H1 (cell line): ENCODE measurements at regions not wholly inside any gene's neighbourhood (a gene's known extent, or its start where the extent isn't known, plus 50 kb on each side); places are given as distances from the start of the nearest gene placed in this dataset.

ENCODE experiments used
- CTCF ChIA-PET: fragments of 300-600 bp; sonication (Branson Sonifier 250); formaldehyde crosslinking; loops from one replicate; lab custom pipeline; 2021; ENCODE audit not compliant: partially characterized antibody; lab: Charles Lee
- POLR2A ChIA-PET: fragments of 300-600 bp; sonication (Branson Sonifier 250); formaldehyde crosslinking; loops from one replicate; lab custom pipeline; 2021; ENCODE audit warnings: inconsistent platforms; ENCODE audit not compliant: partially characterized antibody; lab: Charles Lee
- DNase-seq, 2 experiments: peaks; one replicate each; pipeline versions ENCODE4 v3.0.0 to v3.0.0-alpha.2; 2010 to 2022; ENCODE audit warnings: low spot score in 2 of 2, low read depth in 1 of 2, mixed read lengths in 1 of 2
- FAIRE-seq: peaks from 2 replicates; lab custom pipeline; 2011; peaks lifted over from hg19 to GRCh38; lab: Jason Lieb, UNC
- H2AFZ ChIP-seq: 2 replicates; pipeline ENCODE4 v1.8.1; 2012; ENCODE audit warnings: low read length, inconsistent platforms
- H2AK5ac ChIP-seq: 2 replicates; pipeline ENCODE4 v1.6.1; 2013; ENCODE audit warnings: low read depth, low read length
- H2BK120ac ChIP-seq: replicated peaks from 2 replicates; pipeline ENCODE3; 2013; ENCODE audit warnings: low read depth, low read length, inconsistent platforms
- H2BK12ac ChIP-seq: 2 replicates; pipeline ENCODE4 v1.6.1; 2013; ENCODE audit warnings: low read depth, low read length
- H2BK15ac ChIP-seq: 2 replicates; pipeline ENCODE4 v1.6.1; 2013; ENCODE audit warnings: low read length
- H2BK20ac ChIP-seq: 2 replicates; pipeline ENCODE4 v1.6.1; 2013; ENCODE audit warnings: low read length
- H2BK5ac ChIP-seq: 2 replicates; pipeline ENCODE4 v1.6.1; 2013; ENCODE audit warnings: low read depth, low read length
- H3K14ac ChIP-seq: 2 replicates; pipeline ENCODE4 v1.6.1; 2013; ENCODE audit warnings: inconsistent platforms; ENCODE audit not compliant: insufficient read length
- H3K18ac ChIP-seq: 2 replicates; pipeline ENCODE4 v1.6.1; 2013; ENCODE audit warnings: low read length; ENCODE audit errors: extremely low read depth
- H3K23ac ChIP-seq: 2 replicates; pipeline ENCODE4 v1.6.1; 2013; ENCODE audit warnings: inconsistent platforms; ENCODE audit not compliant: insufficient read length
- H3K23me2 ChIP-seq: 2 replicates; pipeline ENCODE4 v1.6.1; 2013; ENCODE audit warnings: low read depth, low read length
- H3K27ac ChIP-seq: 2 replicates; pipeline ENCODE4 v1.6.1; 2011; ENCODE audit warnings: low read depth, low read length, inconsistent platforms
- H3K27me3 ChIP-seq, 4 experiments: replicated peaks in 1 of 4; 1 replicate in 1 of 4; 2 replicates in 3 of 4; pipeline versions ENCODE4 v1.6.1 to v1.8.1; 2011 to 2013; ENCODE audit warnings: low read length in 3 of 4, mild to moderate bottlenecking in 3 of 4, inconsistent platforms in 2 of 4, mixed read lengths in 2 of 4, moderate library complexity in 1 of 4; ENCODE audit not compliant: control insufficient read depth in 3 of 4, insufficient read depth in 3 of 4; ENCODE audit errors: extremely low read depth in 1 of 4
- H3K36me3 ChIP-seq, 4 experiments: 2 replicates each; pipeline versions ENCODE4 v1.6.1 to v1.8.1; 2011 to 2013; ENCODE audit warnings: mild to moderate bottlenecking in 4 of 4, low read length in 3 of 4, moderate library complexity in 2 of 4, control low read depth in 1 of 4, inconsistent platforms in 1 of 4; ENCODE audit not compliant: insufficient read depth in 4 of 4, control insufficient read depth in 2 of 4
- H3K4ac ChIP-seq: replicated peaks from 2 replicates; pipeline ENCODE3; 2013; ENCODE audit warnings: low read length, low read depth, mixed read lengths, inconsistent platforms; ENCODE audit not compliant: insufficient read length
- H3K4me1 ChIP-seq, 4 experiments: replicated peaks in 1 of 4; 1 replicate in 1 of 4; 2 replicates in 3 of 4; pipeline versions ENCODE4 v1.6.1 to v1.8.1; 2011 to 2013; ENCODE audit warnings: low read length in 3 of 4, inconsistent platforms in 2 of 4, mixed read lengths in 1 of 4; ENCODE audit not compliant: insufficient read depth in 4 of 4, control insufficient read depth in 3 of 4
- H3K4me2 ChIP-seq, 2 experiments: 2 replicates each; pipeline versions ENCODE4 v1.6.1 to v1.8.1; 2011 to 2013; ENCODE audit warnings: low read depth in 2 of 2, low read length in 2 of 2, control low read depth in 1 of 2, inconsistent platforms in 1 of 2, mild to moderate bottlenecking in 1 of 2; ENCODE audit not compliant: insufficient read depth in 1 of 2
- H3K4me3 ChIP-seq, 4 experiments: fragments of 200-600, 300-600 bp in 1 of 4; sonication (generic), shearing (Covaris generic), sonication (Bioruptor Twin) in 1 of 4; 2 replicates each; pipeline versions ENCODE4 v1.5.1 to v1.8.1; 2011 to 2016; ENCODE audit warnings: low read length in 4 of 4, low read depth in 3 of 4, control low read depth in 2 of 4, inconsistent platforms in 2 of 4, mild to moderate bottlenecking in 2 of 4, mixed read lengths in 1 of 4, moderate library complexity in 1 of 4; ENCODE audit not compliant: insufficient read depth in 2 of 4; ENCODE audit errors: extremely low read depth in 1 of 4
- H3K56ac ChIP-seq: replicated peaks from 2 replicates; pipeline ENCODE3; 2013; ENCODE audit warnings: low read depth, mild to moderate bottlenecking, mixed read lengths, low read length, inconsistent platforms; ENCODE audit not compliant: insufficient read length
- H3K79me1 ChIP-seq: 2 replicates; pipeline ENCODE4 v1.6.1; 2013; ENCODE audit warnings: low read depth, low read length, control low read depth
- H3K79me2 ChIP-seq, 2 experiments: 2 replicates each; pipeline versions ENCODE4 v1.6.1 to v1.8.1; 2012 to 2013; ENCODE audit warnings: low read length in 2 of 2, mild to moderate bottlenecking in 2 of 2, inconsistent platforms in 1 of 2; ENCODE audit not compliant: insufficient read depth in 2 of 2, control insufficient read depth in 1 of 2
- H3K9ac ChIP-seq, 4 experiments: replicated peaks in 1 of 4; 1 replicate in 1 of 4; 2 replicates in 3 of 4; pipeline versions ENCODE4 v1.6.1 to v1.8.1; 2011 to 2013; ENCODE audit warnings: low read depth in 3 of 4, low read length in 3 of 4, control low read depth in 2 of 4, mild to moderate bottlenecking in 2 of 4, moderate library complexity in 2 of 4, inconsistent platforms in 1 of 4; ENCODE audit errors: extremely low read depth in 1 of 4
- H3K9me3 ChIP-seq, 2 experiments: 2 replicates each; pipeline versions ENCODE4 v1.6.1 to v1.8.1; 2012 to 2013; ENCODE audit warnings: mild to moderate bottlenecking in 2 of 2, moderate library complexity in 2 of 2, control low read depth in 1 of 2, inconsistent platforms in 1 of 2, low read depth in 1 of 2, low read length in 1 of 2, mixed read lengths in 1 of 2; ENCODE audit not compliant: insufficient read depth in 2 of 2
- H4K20me1 ChIP-seq, 2 experiments: replicated peaks in 1 of 2; 2 replicates each; pipeline versions ENCODE3 to v1.8.1; 2011 to 2013; ENCODE audit warnings: inconsistent platforms in 2 of 2, low read length in 2 of 2, mild to moderate bottlenecking in 1 of 2; ENCODE audit not compliant: insufficient read depth in 2 of 2, control insufficient read depth in 1 of 2
- H4K5ac ChIP-seq: 2 replicates; pipeline ENCODE4 v1.6.1; 2013; ENCODE audit warnings: low read length, low read depth, mixed read lengths, inconsistent platforms; ENCODE audit not compliant: insufficient read length
- H4K8ac ChIP-seq: 2 replicates; pipeline ENCODE4 v1.8.0; 2013; ENCODE audit warnings: mild to moderate bottlenecking, moderate library complexity, low read length, inconsistent platforms; ENCODE audit not compliant: insufficient read depth; ENCODE audit errors: extremely low read depth
- H4K91ac ChIP-seq: replicated peaks from 2 replicates; pipeline ENCODE3; 2013; ENCODE audit warnings: low read length, mixed read lengths, inconsistent platforms; ENCODE audit not compliant: insufficient read length
- ASH2L ChIP-seq: fragments of 200-600, 300-600 bp; sonication (generic); IDR thresholded peaks from one replicate; pipeline ENCODE4 v1.7.1; 2017; ENCODE audit warnings: low read length
- CBX8 ChIP-seq: fragments of 300-800, 300-1000 bp; sonication (generic); IDR thresholded peaks from 2 replicates; pipeline ENCODE4 v1.7.1; 2016; ENCODE audit warnings: low read depth, low read length, borderline replicate concordance
- CHD2 ChIP-seq: IDR thresholded peaks from 2 replicates; pipeline ENCODE4 v1.6.1; 2012; ENCODE audit warnings: low read length, improper control_type of control experiment
- CREB1 ChIP-seq: IDR thresholded peaks from 2 replicates; pipeline ENCODE4 v1.6.1; 2012; ENCODE audit warnings: inconsistent platforms
- CTBP2 ChIP-seq: IDR thresholded peaks from 2 replicates; pipeline ENCODE4 v1.7.0; 2011; ENCODE audit warnings: borderline replicate concordance, mild to moderate bottlenecking, moderate library complexity, mixed read lengths, low read length; ENCODE audit not compliant: insufficient read depth, insufficient read length
- GTF2F1 ChIP-seq: IDR thresholded peaks from 2 replicates; pipeline ENCODE4 v1.6.1; 2012; ENCODE audit warnings: low read depth, low read length, improper control_type of control experiment, borderline replicate concordance
- NRF1 ChIP-seq: IDR thresholded peaks from 2 replicates; pipeline ENCODE4 v1.6.1; 2011; ENCODE audit warnings: mild to moderate bottlenecking, low read depth, low read length, improper control_type of control experiment
- SAP30 ChIP-seq: fragments of 300-600 bp; sonication (generic); IDR thresholded peaks from 2 replicates; pipeline ENCODE4 v1.7.1; 2012; ENCODE audit warnings: low read length, moderate library complexity, mild to moderate bottlenecking, inconsistent platforms; ENCODE audit not compliant: insufficient read depth, insufficient replicate concordance
- SIRT6 ChIP-seq: IDR thresholded peaks from one replicate; pipeline ENCODE4 v1.7.1; 2012; ENCODE audit warnings: low read length, inconsistent platforms
- SIX5 ChIP-seq: IDR thresholded peaks from 2 replicates; pipeline ENCODE4 v1.6.1; 2011; ENCODE audit warnings: mild to moderate bottlenecking, low read depth, low read length
- SP1 ChIP-seq: IDR thresholded peaks from 2 replicates; pipeline ENCODE4 v1.6.1; 2011; ENCODE audit warnings: low read depth, low read length
- SP2 ChIP-seq: IDR thresholded peaks from 2 replicates; pipeline ENCODE4 v1.6.1; 2012; ENCODE audit warnings: mild to moderate bottlenecking, low read length, inconsistent platforms
- SP4 ChIP-seq: IDR thresholded peaks from 2 replicates; pipeline ENCODE4 v1.6.1; 2012; ENCODE audit warnings: low read length, inconsistent platforms
- TCF12 ChIP-seq: IDR thresholded peaks from 2 replicates; pipeline ENCODE4 v1.6.1; 2011; ENCODE audit warnings: low read depth, mild to moderate bottlenecking, low read length
- WGBS, 2 experiments: shearing (Covaris generic) in 1 of 2; methylation state at CpG; one replicate each; pipeline versions ENCODE4 v1.1.6 to v1.1.7; 2013 to 2015; ENCODE audit warnings: low lambda C conversion rate in 2 of 2, mixed read lengths in 2 of 2, inconsistent platforms in 1 of 2, low coverage in 1 of 2, missing lambda C conversion rate in 1 of 2; ENCODE audit not compliant: insufficient replicate concordance in 2 of 2, insufficient coverage in 1 of 2, insufficient read length in 1 of 2; ENCODE audit errors: extremely low coverage in 1 of 2, missing lambda C conversion rate in 1 of 2; 5-methylcytosine and 5-hydroxymethylcytosine counted together
- TF ChIP-seq, protein P1 (sequence below): IDR thresholded peaks from 2 replicates; pipeline ENCODE4 v1.6.1; 2012; ENCODE audit warnings: low read length, inconsistent platforms

- Histone ChIP-seq H3K9ac (no peak overlapping the region), H3K14ac (no peak overlapping the region), H2AFZ (no peak overlapping the region), H3K79me1 (no peaks in the 10 kb centered on the region), H3K27ac (no peak overlapping the region), H2AK5ac (no peak overlapping the region), H4K8ac (no peak overlapping the region), H2BK20ac (no peak overlapping the region), H3K4me3 (no peak overlapping the region), H3K79me2 (no peaks in the 10 kb centered on the region), H4K91ac (no peak overlapping the region), H2BK5ac (no peak overlapping the region), H2BK120ac (no peak overlapping the region), H2BK15ac (no peak overlapping the region), H3K18ac (no peak overlapping the region), H3K4ac (no peak overlapping the region), H2BK12ac (no peak overlapping the region), H3K27me3 (no peaks in the 10 kb centered on the region), H3K23ac (no peak overlapping the region), H3K4me1 (peaks cover 0 to 4% (median 0%) of the 10 kb centered on the region in 4 experiments; a peak in 2 of 7 replicates), H3K56ac (no peak overlapping the region), H4K20me1 (no peaks in the 10 kb centered on the region), H3K4me2 (no peak overlapping the region), H3K9me3 (no peaks in the 10 kb centered on the region), H4K5ac (no peak overlapping the region), H3K23me2 (no peaks in the 10 kb centered on the region), H3K36me3 (no peaks in the 10 kb centered on the region)
- ChIA-PET CTCF (no interaction called here), POLR2A (no interaction called here)
- no peak for DNase-seq
- no peak for FAIRE-seq
- WGBS, 2 experiments, result no CpG with 5 or more reads among the region's 1 CpG
- TF ChIP-seq CREB1 (no peak), SP1 (no peak), GTF2F1 (no peak), SIX5 (no peak), CTBP2 (no peak), SAP30 (no peak), NRF1 (no peak), SP2 (no peak), ASH2L (no peak), TCF12 (no peak), CBX8 (no peak), SIRT6 (no peak), CHD2 (no peak), SP4 (no peak)
- TF ChIP-seq, protein P1, sequence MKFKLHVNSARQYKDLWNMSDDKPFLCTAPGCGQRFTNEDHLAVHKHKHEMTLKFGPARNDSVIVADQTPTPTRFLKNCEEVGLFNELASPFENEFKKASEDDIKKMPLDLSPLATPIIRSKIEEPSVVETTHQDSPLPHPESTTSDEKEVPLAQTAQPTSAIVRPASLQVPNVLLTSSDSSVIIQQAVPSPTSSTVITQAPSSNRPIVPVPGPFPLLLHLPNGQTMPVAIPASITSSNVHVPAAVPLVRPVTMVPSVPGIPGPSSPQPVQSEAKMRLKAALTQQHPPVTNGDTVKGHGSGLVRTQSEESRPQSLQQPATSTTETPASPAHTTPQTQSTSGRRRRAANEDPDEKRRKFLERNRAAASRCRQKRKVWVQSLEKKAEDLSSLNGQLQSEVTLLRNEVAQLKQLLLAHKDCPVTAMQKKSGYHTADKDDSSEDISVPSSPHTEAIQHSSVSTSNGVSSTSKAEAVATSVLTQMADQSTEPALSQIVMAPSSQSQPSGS, result no peak
Measured at GRCh38 chr2:12299431-12299830, 417.3 kb upstream of the TRIB2 start.
